ENCODE measurements at regions not wholly inside any gene's neighbourhood (a gene's known extent, or its start where the extent isn't known, plus 50 kb on each side); places are given as distances from the start of the nearest gene placed in this dataset.
"Not testable (repeated sequence)": the region's sequence is repeated elsewhere in the genome, so short reads cannot be mapped to it uniquely, and the experiment has no call there.

GRCh38 chrX:65821721-65822496 is 154.5 kb downstream of the MSN start:
- DNase-seq, result peak; percentile 5 to 6

- not testable (repeated sequence) for DNase-seq
Observed at GRCh38 chrX:65819983-65820382, 152.5 kb downstream of the MSN start.

GRCh38 chrX:65813245-65813644 is 145.8 kb downstream of the MSN start:
- no peak for DNase-seq

GRCh38 chrX:65811558-65812228 is 144.2 kb downstream of the MSN start:
- no peak for DNase-seq
